Activated CD8-positive, alpha-beta T cell treated with anti-CD3 and anti-CD28 coated beads for 36 hours (primary cell): ENCODE measurements at regions not wholly inside any gene's neighbourhood (a gene's known extent, or its start where the extent isn't known, plus 50 kb on each side); places are given as distances from the start of the nearest gene placed in this dataset.

Experiments
- ATAC-seq: fragments of 200-7000 bp; cut with Tn5 transposase; one replicate; pipeline ENCODE4 v1.10.0; 2021; ENCODE audit warnings: mild to moderate bottlenecking, moderate library complexity
- CTCF ChIA-PET: fragments of 350-600 bp; sonication (Branson Sonifier 250); formaldehyde crosslinking; loops from one replicate; lab custom pipeline; 2021; ENCODE audit warnings: antibody characterized with exemption; lab: Charles Lee
- POLR2A ChIA-PET: fragments of 350-600 bp; sonication (Branson Sonifier 250); formaldehyde crosslinking; loops from one replicate; lab custom pipeline; 2021; ENCODE audit warnings: antibody characterized with exemption; lab: Charles Lee
- DNase-seq: peaks from one replicate; pipeline ENCODE4 v3.0.0-alpha.2; 2020
- H3K27ac Mint-ChIP-seq: one replicate; pipeline ENCODE4 v1.8.0; 2021; ENCODE audit warnings: mild to moderate bottlenecking, mixed read lengths
- H3K27me3 Mint-ChIP-seq: one replicate; pipeline ENCODE4 v1.8.0; 2021; ENCODE audit warnings: mixed read lengths
- H3K36me3 Mint-ChIP-seq: one replicate; pipeline ENCODE4 v1.8.0; 2021; ENCODE audit warnings: low read depth, mixed read lengths
- H3K4me1 Mint-ChIP-seq: one replicate; pipeline ENCODE4 v1.8.0; 2021; ENCODE audit warnings: low read depth, mixed read lengths
- H3K4me3 Mint-ChIP-seq: one replicate; pipeline ENCODE4 v1.8.0; 2021; ENCODE audit warnings: mild to moderate bottlenecking, moderate library complexity, mixed read lengths
- H3K9me3 Mint-ChIP-seq: one replicate; pipeline ENCODE4 v1.8.0; 2021; ENCODE audit warnings: mixed read lengths
- CTCF ChIP-seq: fragments of 200-600 bp; IDR thresholded peaks from one replicate; pipeline ENCODE4 v1.8.0; 2022; ENCODE audit warnings: antibody characterized with exemption, mild to moderate bottlenecking
- intact Hi-C: fragments of 100-400 bp; cut with micrococcal nuclease; formaldehyde crosslinking; loops from one replicate; pipeline ENCODE4 v1.10.0; 2022

- POLR2A ChIA-PET, result interaction anchor here (0.6 to 2.2 kb wide), 2 partner anchors 24 to 838 kb away, joined by 3 to 4 read pairs; no protein-coding TSS in a partner anchor
Observed at GRCh38 chr6:28764014-28764723, 159.6 kb downstream of the TRIM27 start.

GRCh38 chr6:28764761-28765282, 159.0 kb downstream of the TRIM27 start:
- intact Hi-C loops, result no loop called here
- no peak overlapping the region for H3K4me3 Mint-ChIP-seq
- no peak for DNase-seq
- no peak for TF ChIP-seq CTCF
- H3K27ac Mint-ChIP-seq, result no peak overlapping the region
- ChIA-PET CTCF (no interaction called here), POLR2A (interaction anchor here (1.0 to 2.2 kb wide), 2 partner anchors 24 to 36 kb away, joined by 3 to 4 read pairs; no protein-coding TSS in a partner anchor)
- no peaks in the 10 kb centered on the region for H3K9me3 Mint-ChIP-seq
- peaks cover 67% of the 10 kb centered on the region for H3K27me3 Mint-ChIP-seq
- no peaks in the 10 kb centered on the region for H3K4me1 Mint-ChIP-seq
- ATAC-seq, result no peak
- no peaks in the 10 kb centered on the region for H3K36me3 Mint-ChIP-seq

More at GRCh38 chr6:28764014-28764723, 159.6 kb downstream of the TRIM27 start:
- H3K36me3 Mint-ChIP-seq, result no peaks in the 10 kb centered on the region
- H3K9me3 Mint-ChIP-seq, result no peaks in the 10 kb centered on the region
- peaks cover 63% of the 10 kb centered on the region for H3K27me3 Mint-ChIP-seq
- H3K27ac Mint-ChIP-seq, result no peak overlapping the region
- no peak overlapping the region for H3K4me3 Mint-ChIP-seq
- H3K4me1 Mint-ChIP-seq, result no peaks in the 10 kb centered on the region
- CTCF ChIA-PET, result no interaction called here
- ATAC-seq (no peak), DNase-seq (no peak)
- TF ChIP-seq CTCF, result no peak
- intact Hi-C loops, result no loop called here

- DNase-seq (no peak), ATAC-seq (no peak)
- H3K9me3 Mint-ChIP-seq, result no peaks in the 10 kb centered on the region
- intact Hi-C loops, result no loop called here
- peaks cover 72% of the 10 kb centered on the region for H3K27me3 Mint-ChIP-seq
- no peaks in the 10 kb centered on the region for H3K36me3 Mint-ChIP-seq
- H3K4me1 Mint-ChIP-seq, result no peaks in the 10 kb centered on the region
- ChIA-PET CTCF (interaction anchor here (2.0 kb wide), 1 partner anchor 10 kb away, joined by 5 read pairs; no protein-coding TSS in a partner anchor), POLR2A (interaction anchor here (2.2 kb wide), 1 partner anchor 25 kb away, joined by 4 read pairs; no protein-coding TSS in a partner anchor)
- H3K27ac Mint-ChIP-seq, result no peak overlapping the region
- no peak for TF ChIP-seq CTCF
- H3K4me3 Mint-ChIP-seq, result no peak overlapping the region
Observed at GRCh38 chr6:28765978-28766351, 157.8 kb downstream of the TRIM27 start.

GRCh38 chr6:28766426-28766825, 157.4 kb downstream of the TRIM27 start:
- Mint-ChIP-seq H3K4me3 (no peak overlapping the region), H3K27ac (no peak overlapping the region), H3K27me3 (peaks cover 76% of the 10 kb centered on the region), H3K9me3 (no peaks in the 10 kb centered on the region), H3K4me1 (no peaks in the 10 kb centered on the region), H3K36me3 (no peaks in the 10 kb centered on the region)
- intact Hi-C loops, result no loop called here
- POLR2A ChIA-PET, result interaction anchor here (2.2 kb wide), 1 partner anchor 26 kb away, joined by 4 read pairs; no protein-coding TSS in a partner anchor
- ATAC-seq, result no peak
- DNase-seq, result no peak
- CTCF ChIA-PET, result interaction anchor here (0.7 to 2.0 kb wide), 2 partner anchors 9 to 82 kb away, joined by 3 to 5 read pairs; no protein-coding TSS in a partner anchor
- no peak for TF ChIP-seq CTCF

GRCh38 chr6:28767133-28767532, 156.7 kb downstream of the TRIM27 start:
- TF ChIP-seq CTCF, result no peak
- intact Hi-C loops, result no loop called here
- Mint-ChIP-seq H3K4me3 (no peak overlapping the region), H3K9me3 (no peaks in the 10 kb centered on the region), H3K27ac (no peak overlapping the region), H3K36me3 (no peaks in the 10 kb centered on the region), H3K4me1 (no peaks in the 10 kb centered on the region), H3K27me3 (peaks cover 78% of the 10 kb centered on the region)
- ATAC-seq, result no peak
- no peak for DNase-seq
- CTCF ChIA-PET, result interaction anchor here (2.0 kb wide), 1 partner anchor 9 kb away, joined by 5 read pairs; no protein-coding TSS in a partner anchor
- POLR2A ChIA-PET, result no interaction called here
